ENCODE measurements at regions not wholly inside any gene's neighbourhood (a gene's known extent, or its start where the extent isn't known, plus 50 kb on each side); places are given as distances from the start of the nearest gene placed in this dataset.
"Not testable (repeated sequence)": the region's sequence is repeated elsewhere in the genome, so short reads cannot be mapped to it uniquely, and the experiment has no call there.

GRCh38 chr19:30959011-30959410, 390.2 kb downstream of the TSHZ3 start:
- H3K27me3 Mint-ChIP-seq (ENCODE audit: low read depth) = peaks cover 9% of the 10 kb centered on the region
- DNase-seq (ENCODE audit: low spot score in 2 of 2, unreplicated experiment in 2 of 2) = no peak
- H3K4me3 Mint-ChIP-seq = no peak overlapping the region
- H3K4me1 Mint-ChIP-seq = no peaks in the 10 kb centered on the region
- H3K9me3 Mint-ChIP-seq = peaks cover 20% of the 10 kb centered on the region
- H3K36me3 Mint-ChIP-seq = no peaks in the 10 kb centered on the region
- H3K27ac Mint-ChIP-seq = no peak overlapping the region
- TF ChIP-seq CTCF (IDR thresholded peaks at IDR 0.05; ENCODE audit: unreplicated experiment) = no peak

GRCh38 chr19:30955112-30956104, 393.8 kb downstream of the TSHZ3 start:
- no peaks in the 10 kb centered on the region for H3K4me1 Mint-ChIP-seq
- TF ChIP-seq CTCF (IDR thresholded peaks at IDR 0.05; ENCODE audit: unreplicated experiment) = no peak
- no peak for DNase-seq (ENCODE audit: low spot score in 2 of 2, unreplicated experiment in 2 of 2)
- H3K9me3 Mint-ChIP-seq = no peaks in the 10 kb centered on the region
- H3K27me3 Mint-ChIP-seq (ENCODE audit: low read depth) = peaks cover 30% of the 10 kb centered on the region
- no peak overlapping the region for H3K27ac Mint-ChIP-seq
- H3K4me3 Mint-ChIP-seq = no peak overlapping the region
- no peaks in the 10 kb centered on the region for H3K36me3 Mint-ChIP-seq

- DNase-seq (ENCODE audit: low spot score in 2 of 2, unreplicated experiment in 2 of 2); H3K36me3 Mint-ChIP-seq; H3K9me3 Mint-ChIP-seq; H3K4me1 Mint-ChIP-seq; H3K4me3 Mint-ChIP-seq; H3K27ac Mint-ChIP-seq: not testable (repeated sequence)
- H3K27me3 Mint-ChIP-seq (ENCODE audit: low read depth) = peaks cover 60% of the 10 kb centered on the region
Measured at GRCh38 chr19:30944276-30944932, 404.8 kb downstream of the TSHZ3 start.

GRCh38 chr19:30943101-30943843, 406.0 kb downstream of the TSHZ3 start:
- Mint-ChIP-seq H3K4me3 (no peak overlapping the region), H3K27ac (no peak overlapping the region), H3K4me1 (no peaks in the 10 kb centered on the region), H3K27me3 (ENCODE audit: low read depth) (peaks cover 54% of the 10 kb centered on the region), H3K9me3 (peaks cover 8% of the 10 kb centered on the region), H3K36me3 (no peaks in the 10 kb centered on the region)
- DNase-seq (ENCODE audit: low spot score in 2 of 2, unreplicated experiment in 2 of 2) = no peak
- TF ChIP-seq CTCF (IDR thresholded peaks at IDR 0.05; ENCODE audit: unreplicated experiment) = no peak

- Mint-ChIP-seq H3K36me3 (no peaks in the 10 kb centered on the region), H3K9me3 (peaks cover 8% of the 10 kb centered on the region), H3K27me3 (ENCODE audit: low read depth) (peaks cover 52% of the 10 kb centered on the region), H3K4me3 (no peak overlapping the region), H3K4me1 (no peaks in the 10 kb centered on the region), H3K27ac (no peak overlapping the region)
- no peak for TF ChIP-seq CTCF (IDR thresholded peaks at IDR 0.05; ENCODE audit: unreplicated experiment)
- no peak for DNase-seq (ENCODE audit: low spot score in 2 of 2, unreplicated experiment in 2 of 2)
Measured at GRCh38 chr19:30942636-30943035, 406.6 kb downstream of the TSHZ3 start.

Measured in mesothelial cell of epicardium (in vitro differentiated cells).